ENCODE measurements at regions not wholly inside any gene's neighbourhood (a gene's known extent, or its start where the extent isn't known, plus 50 kb on each side); places are given as distances from the start of the nearest gene placed in this dataset.

- H3K4me1 Mint-ChIP-seq: no peaks in the 10 kb centered on the region
- H3K36me3 Mint-ChIP-seq: no peaks in the 10 kb centered on the region
Observed at GRCh38 chr18:78421392-78421791, 558.2 kb upstream of the SALL3 start.

DNA sequence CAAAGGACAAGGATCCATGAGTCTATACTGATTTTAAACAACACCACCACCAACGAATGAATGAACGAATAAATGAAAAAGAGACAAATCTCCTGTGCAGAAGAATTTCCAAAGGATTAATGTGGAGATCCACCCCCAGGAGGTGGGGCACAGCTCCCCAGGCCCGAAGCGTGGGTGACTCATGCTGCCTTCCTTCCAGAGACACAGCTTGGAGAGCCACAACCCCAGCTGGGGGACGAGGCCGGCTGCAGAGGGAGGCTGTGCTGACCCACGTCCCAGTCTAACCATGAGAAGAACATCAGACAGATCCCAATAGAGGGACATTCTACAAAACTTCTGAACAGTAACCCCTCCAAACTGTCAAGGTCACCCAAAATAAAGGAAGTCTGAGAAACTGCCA lies 557.3 kb upstream of the SALL3 start:
- WGBS (ENCODE audit: insufficient coverage): 90% methylated on average over 5 of the region's 7 CpGs
- Histone ChIP-seq H3K36me3 (replicated peaks in 1 of 2; ENCODE audit: control insufficient read depth in 1 of 2, insufficient read depth in 2 of 2, low read length in 2 of 2) (no peaks in the 10 kb centered on the region), H3K4me1 (ENCODE audit: control insufficient read depth in 1 of 2, insufficient read depth in 2 of 2, low read length in 2 of 2) (no peaks in the 10 kb centered on the region), H4K20me1 (ENCODE audit: insufficient read depth, low read length) (no peaks in the 10 kb centered on the region), H2AFZ (ENCODE audit: insufficient read depth, low read depth, low read length, poor library complexity, severe bottlenecking) (no peak overlapping the region), H3K27ac (ENCODE audit: low read depth in 1 of 2, low read length in 2 of 2) (no peak overlapping the region), H3K9me3 (replicated peaks in 1 of 2; ENCODE audit: control insufficient read depth in 1 of 2, insufficient read depth in 1 of 2, low read length in 2 of 2) (no peaks in the 10 kb centered on the region), H3K9ac (ENCODE audit: insufficient read depth, low read length, poor library complexity, severe bottlenecking) (no peak overlapping the region), H3K4me2 (replicated peaks; ENCODE audit: extremely low read depth, low read length, poor library complexity, severe bottlenecking) (no peak overlapping the region), H3K4me3 (replicated peaks in 1 of 3; ENCODE audit: low read depth in 2 of 3, low read length in 3 of 3) (no peak overlapping the region), H3K27me3 (ENCODE audit: control insufficient read depth in 2 of 2, insufficient read depth in 2 of 2, low read length in 2 of 2) (no peaks in the 10 kb centered on the region), H3K79me2 (ENCODE audit: insufficient read depth, low read length) (no peaks in the 10 kb centered on the region)
- Mint-ChIP-seq H3K36me3 (no peaks in the 10 kb centered on the region), H3K27ac (no peak overlapping the region), H3K4me1 (no peaks in the 10 kb centered on the region), H3K4me3 (no peak overlapping the region), H3K27me3 (ENCODE audit: low read depth in 3 of 3) (peaks cover 0 to 2% (median 1%) of the 10 kb centered on the region in 3 donors), H3K9me3 (peaks cover 0 to 8% (median 2%) of the 10 kb centered on the region in 7 donors)
- intact Hi-C loops (cut with micrococcal nuclease): no loop called here
- TF ChIP-seq, protein P1, sequence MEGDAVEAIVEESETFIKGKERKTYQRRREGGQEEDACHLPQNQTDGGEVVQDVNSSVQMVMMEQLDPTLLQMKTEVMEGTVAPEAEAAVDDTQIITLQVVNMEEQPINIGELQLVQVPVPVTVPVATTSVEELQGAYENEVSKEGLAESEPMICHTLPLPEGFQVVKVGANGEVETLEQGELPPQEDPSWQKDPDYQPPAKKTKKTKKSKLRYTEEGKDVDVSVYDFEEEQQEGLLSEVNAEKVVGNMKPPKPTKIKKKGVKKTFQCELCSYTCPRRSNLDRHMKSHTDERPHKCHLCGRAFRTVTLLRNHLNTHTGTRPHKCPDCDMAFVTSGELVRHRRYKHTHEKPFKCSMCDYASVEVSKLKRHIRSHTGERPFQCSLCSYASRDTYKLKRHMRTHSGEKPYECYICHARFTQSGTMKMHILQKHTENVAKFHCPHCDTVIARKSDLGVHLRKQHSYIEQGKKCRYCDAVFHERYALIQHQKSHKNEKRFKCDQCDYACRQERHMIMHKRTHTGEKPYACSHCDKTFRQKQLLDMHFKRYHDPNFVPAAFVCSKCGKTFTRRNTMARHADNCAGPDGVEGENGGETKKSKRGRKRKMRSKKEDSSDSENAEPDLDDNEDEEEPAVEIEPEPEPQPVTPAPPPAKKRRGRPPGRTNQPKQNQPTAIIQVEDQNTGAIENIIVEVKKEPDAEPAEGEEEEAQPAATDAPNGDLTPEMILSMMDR (IDR thresholded peaks at IDR 0.05): no peak
- DNase-seq: no peak

More at GRCh38 chr18:78421392-78421791, 558.2 kb upstream of the SALL3 start:
- H3K4me2 ChIP-seq (replicated peaks; ENCODE audit: extremely low read depth, low read length, poor library complexity, severe bottlenecking): no peak overlapping the region
- Mint-ChIP-seq H3K27me3 (ENCODE audit: low read depth in 3 of 3) (peaks cover 0 to 2% (median 1%) of the 10 kb centered on the region in 3 donors), H3K27ac (no peak overlapping the region), H3K4me3 (no peak overlapping the region), H3K9me3 (peaks cover 0 to 5% (median 2%) of the 10 kb centered on the region in 7 donors)
- no peaks in the 10 kb centered on the region for H3K4me1 ChIP-seq (ENCODE audit: control insufficient read depth in 1 of 2, insufficient read depth in 2 of 2, low read length in 2 of 2)
- H3K36me3 ChIP-seq (replicated peaks in 1 of 2; ENCODE audit: control insufficient read depth in 1 of 2, insufficient read depth in 2 of 2, low read length in 2 of 2): no peaks in the 10 kb centered on the region
- no peak overlapping the region for H3K27ac ChIP-seq (ENCODE audit: low read depth in 1 of 2, low read length in 2 of 2)
- no peak overlapping the region for H3K9ac ChIP-seq (ENCODE audit: insufficient read depth, low read length, poor library complexity, severe bottlenecking)
- no peak for DNase-seq
- H3K9me3 ChIP-seq (replicated peaks in 1 of 2; ENCODE audit: control insufficient read depth in 1 of 2, insufficient read depth in 1 of 2, low read length in 2 of 2): no peaks in the 10 kb centered on the region
- H3K79me2 ChIP-seq (ENCODE audit: insufficient read depth, low read length): no peaks in the 10 kb centered on the region
- no peak overlapping the region for H3K4me3 ChIP-seq (replicated peaks in 1 of 3; ENCODE audit: low read depth in 2 of 3, low read length in 3 of 3)
- intact Hi-C loops (cut with micrococcal nuclease): no loop called here
- H3K27me3 ChIP-seq (ENCODE audit: control insufficient read depth in 2 of 2, insufficient read depth in 2 of 2, low read length in 2 of 2): no peaks in the 10 kb centered on the region
- TF ChIP-seq, protein P1 (IDR thresholded peaks at IDR 0.05): no peak
- H4K20me1 ChIP-seq (ENCODE audit: insufficient read depth, low read length): no peaks in the 10 kb centered on the region
- no peak overlapping the region for H2AFZ ChIP-seq (ENCODE audit: insufficient read depth, low read depth, low read length, poor library complexity, severe bottlenecking)
- no CpG with 5 or more reads among the region's 1 CpG for WGBS (ENCODE audit: insufficient coverage)
